Middle frontal gyrus (tissue), 1 donor: ENCODE measurements at regions not wholly inside any gene's neighbourhood (a gene's known extent, or its start where the extent isn't known, plus 50 kb on each side); places are given as distances from the start of the nearest gene placed in this dataset.

Experiments used
- DNase-seq: peaks from one replicate; pipeline ENCODE4 v3.0.0-alpha.2; 2015; ENCODE audit warnings: low spot score; ENCODE audit errors: extremely low spot score

DNA sequence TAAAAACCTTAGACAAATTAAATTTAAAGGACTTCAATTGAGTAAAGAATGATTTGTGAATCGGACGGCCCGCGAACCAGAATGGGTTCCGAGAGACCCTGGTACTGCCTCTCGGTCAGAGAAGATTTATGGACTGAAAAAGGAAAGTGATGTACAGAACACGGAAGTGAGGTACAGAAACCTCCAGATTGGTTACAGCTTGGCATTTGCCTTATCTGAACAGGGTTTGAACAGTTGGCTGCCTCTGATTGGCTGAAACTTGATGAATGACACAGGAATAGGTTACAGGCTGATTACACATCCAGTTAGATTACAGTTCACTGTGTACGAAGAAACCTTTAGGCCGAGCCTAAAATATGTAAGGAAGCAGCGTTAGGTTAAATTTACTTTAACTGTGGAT, 156.5 kb upstream of the EGFLAM start:
- no peak for DNase-seq

DNA sequence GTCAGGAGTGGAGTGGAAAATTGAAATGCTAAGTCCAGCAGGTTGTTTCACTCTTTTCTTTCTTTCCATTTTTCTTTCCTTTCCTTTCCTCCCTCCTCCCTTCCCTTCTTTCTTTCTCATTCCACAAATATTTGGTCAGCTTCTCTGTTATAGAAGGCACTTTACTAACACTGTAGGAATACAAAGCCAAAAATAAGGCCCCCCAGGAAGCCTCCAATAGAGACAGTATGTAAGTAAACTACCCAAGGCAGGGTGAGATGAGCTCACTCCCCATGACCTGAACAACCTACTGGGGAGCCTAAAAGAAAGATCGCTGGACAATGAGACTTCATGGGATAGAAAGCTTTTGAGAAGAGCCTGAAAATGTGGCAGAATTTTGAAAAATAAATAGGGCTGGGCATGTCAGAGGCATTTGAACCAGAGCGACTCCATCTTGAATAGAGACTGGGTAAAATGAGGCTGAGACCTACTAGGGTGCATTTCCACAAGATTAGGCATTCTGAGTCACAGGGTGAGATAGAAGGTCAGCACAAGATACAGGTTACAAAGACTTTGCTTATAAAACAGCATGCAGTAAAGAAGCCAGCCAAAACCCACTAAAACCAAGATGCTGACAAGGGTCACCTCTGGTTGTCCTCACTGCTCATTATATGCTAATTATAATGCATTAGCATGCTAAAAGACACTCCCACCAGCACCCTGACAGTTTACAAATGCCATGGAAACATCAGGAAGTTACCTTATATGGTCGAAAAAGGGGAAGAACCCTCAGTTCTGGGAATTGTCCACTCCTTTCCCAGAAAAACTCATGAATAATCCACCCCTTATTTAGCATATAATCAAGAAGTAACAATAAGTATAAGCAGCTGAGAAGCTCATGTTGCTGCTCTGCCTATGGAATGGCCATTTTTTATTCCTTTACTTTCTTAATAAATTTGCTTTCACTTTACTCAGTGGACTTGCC, 158.9 kb upstream of the EGFLAM start:
- DNase-seq = no peak

DNA sequence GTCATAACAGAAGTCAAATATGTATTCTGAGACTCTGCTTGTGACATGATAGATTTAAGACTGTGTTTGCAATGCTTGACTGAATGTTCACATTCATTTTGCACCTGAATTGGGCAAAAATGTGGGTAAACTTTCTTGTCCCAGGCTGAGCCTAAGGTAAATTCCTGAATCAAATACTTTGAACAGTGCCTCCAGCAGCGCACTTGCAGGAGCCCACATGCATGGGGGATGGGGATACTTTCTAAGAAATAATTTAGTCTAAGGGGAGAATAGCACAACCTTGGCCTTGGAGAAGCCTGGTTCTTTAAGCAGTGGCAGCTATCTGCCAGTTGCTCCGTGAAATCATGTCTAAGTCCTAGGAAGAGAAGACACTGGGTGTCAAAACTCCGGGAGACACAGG, 163.5 kb upstream of the EGFLAM start:
- DNase-seq = no peak

DNA sequence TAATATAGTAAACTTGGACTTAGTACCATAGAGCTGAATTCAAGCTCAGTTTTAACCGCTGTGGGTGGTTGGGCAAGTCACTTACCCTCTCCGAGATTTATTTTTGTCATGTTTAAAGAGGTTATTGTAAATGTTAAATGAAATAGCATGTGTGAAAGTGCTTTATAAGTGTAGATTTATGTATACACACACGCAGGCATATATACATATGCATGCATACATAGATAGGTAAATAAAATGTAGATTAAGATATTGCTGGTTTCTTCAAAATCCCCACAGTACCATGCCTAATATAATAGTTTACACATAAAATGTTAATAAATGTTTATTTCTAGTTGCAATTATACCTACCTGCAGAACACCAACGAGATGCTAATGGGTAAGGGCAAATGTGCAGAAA, 164.5 kb upstream of the EGFLAM start:
- DNase-seq = no peak

DNA sequence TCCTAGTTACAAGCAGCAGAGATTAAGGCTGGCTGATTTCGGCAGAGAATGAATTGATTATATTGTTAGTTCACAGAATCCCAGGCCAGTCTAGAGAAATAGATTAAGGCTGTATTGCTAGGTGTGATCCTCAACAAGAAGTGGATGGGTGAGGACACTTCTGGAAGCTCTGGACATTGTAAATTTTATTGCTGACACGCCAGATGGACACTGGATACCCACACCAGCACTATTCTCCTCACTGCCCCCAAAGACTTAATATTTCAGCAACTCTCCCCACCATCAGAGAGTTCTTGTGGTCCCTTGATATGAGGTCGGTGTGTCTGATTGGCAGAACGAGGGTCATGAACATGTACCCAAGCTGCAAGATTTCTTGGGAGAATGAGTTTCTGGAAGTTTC, 171.6 kb upstream of the EGFLAM start:
- no peak for DNase-seq

DNA sequence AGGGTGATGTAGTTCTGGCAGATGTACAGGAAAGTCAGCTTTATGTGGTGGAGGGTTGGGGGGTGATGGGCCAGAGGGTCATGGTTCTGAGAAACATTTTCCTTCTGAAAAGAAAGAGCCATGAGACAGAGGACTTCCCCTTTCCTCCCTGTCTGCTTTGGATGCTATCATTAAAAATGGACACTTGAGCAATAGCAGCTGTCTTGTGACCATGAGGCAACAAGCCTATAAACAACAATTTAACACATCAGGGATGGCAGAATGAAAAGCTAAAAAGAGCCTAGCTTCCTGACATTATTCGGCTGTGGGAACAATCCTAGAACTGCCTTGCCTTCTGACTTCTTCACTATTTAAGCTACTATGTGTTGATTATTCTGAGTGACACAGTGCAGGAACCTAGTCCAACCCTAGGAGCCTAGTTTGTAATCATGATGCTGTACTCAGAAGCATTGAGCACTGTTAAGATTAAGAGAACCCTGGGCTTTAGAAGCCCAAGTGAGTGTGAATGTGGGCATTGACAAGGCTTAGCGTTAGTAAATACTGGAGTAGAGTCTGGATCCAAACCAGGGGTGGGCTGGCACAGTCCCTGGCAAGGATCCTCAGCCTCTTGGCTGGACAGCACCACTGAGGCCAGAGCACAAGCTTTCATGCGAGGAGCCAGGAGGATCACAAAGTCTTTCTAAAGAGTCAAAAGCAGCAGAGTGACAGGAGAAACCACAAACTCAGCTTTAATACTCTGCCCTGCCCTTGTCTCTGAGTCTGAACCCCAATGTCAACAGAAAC, 178.5 kb upstream of the EGFLAM start:
- DNase-seq = no peak

DNA sequence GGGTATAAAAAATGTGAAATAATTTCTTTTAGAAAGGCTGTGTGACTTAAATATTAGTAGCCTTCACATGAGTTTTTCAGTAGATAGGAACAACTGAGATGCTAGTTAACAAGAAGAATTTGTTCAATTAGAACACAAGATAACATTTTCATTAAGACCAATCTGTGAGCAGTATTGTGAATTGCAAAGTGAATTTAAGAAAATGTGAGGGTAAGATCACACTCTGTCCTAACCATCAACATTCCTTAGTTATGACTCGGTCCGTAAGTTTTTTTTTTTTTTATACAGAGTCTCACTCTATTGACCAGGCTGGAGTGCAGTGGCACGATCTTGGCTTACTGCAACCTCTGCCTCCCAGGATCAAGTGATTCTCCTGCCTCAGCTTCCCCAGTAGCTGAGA, 180.2 kb upstream of the EGFLAM start:
- DNase-seq = no peak

DNA sequence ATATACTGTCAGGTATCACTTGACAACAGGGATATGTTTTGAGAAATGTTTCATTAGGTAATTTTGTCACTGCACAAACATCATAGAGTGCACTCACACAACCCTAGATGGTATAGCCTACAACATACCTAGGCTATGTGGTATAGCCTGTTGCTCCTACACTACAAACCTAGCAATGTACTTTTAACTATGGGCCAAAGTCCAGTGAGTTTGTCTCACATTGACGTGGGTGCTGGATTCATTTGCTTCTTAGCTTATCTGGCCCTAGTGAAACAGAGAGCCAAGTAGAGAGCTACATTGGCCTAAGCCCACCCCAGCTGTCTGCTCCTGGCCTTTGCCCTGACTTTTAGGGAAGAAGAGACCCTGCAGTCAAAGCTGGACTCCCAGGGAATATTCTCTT, 180.7 kb upstream of the EGFLAM start:
- DNase-seq = no peak

DNA sequence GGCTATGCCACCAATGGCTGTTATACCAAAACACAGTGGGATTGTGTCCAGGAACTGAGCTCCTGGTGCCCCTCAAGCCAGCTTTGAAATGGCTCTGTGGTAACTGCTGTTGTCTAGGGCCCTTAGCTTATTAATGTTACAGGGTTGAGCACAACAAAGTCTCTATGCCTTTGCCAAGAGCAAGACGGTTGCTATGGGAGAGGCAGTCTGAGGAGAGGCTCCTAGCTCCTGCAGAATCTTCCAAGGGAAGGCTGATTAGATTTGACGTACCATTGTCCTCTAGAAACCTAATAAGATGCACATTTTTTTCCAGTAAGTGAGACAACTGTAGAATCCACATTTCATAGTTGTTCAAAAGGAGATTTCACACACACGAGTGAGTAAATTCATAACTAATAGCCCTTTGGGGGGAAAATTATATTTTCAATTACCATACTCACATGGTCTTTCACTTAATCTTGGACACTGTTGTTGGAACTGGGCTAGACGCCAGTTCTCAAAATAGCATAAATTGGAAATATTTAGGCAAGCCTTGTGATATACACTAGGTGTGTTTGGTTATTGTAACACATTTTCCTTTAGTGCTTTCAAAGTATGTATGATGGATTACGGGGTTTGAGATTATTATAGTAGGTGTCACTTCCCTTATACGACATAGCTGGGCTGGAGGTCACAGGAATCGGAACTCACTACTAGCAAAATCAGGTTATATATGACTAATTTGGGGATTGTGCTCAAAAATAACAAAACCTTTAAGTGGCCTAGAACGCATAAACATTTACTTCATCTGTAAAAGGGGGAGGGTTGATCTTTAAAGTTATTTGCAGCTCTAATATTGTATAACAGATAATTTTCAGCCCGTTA, 186.3 kb upstream of the EGFLAM start:
- DNase-seq = no peak

DNA sequence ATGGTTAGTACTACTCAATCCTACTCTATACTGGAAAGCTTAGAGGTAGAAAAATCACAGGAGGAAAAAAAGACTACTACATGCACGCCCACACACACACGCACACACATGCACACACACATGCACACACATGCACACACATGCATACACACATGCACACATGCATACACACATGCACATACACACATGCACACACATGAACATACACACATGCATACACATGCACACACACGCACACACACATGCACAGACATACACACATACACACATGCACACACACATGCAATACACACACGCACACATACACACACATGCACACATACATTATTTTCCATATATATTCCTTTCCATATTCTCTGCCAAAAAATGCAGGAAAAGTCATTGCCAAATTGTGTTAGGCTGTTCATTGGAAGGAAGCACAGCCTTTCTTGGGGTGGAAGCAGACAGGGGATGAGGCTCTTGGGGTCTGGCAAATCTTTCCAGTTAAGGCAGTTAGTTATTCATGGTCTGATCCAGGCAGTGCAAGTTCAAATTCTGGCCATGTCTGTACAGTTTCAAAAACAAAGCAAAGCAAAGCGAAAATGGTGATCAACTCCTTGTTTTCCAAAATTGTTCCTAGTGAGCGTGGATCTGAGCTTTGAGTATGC, 187.9 kb upstream of the EGFLAM start:
- DNase-seq = no peak

DNA sequence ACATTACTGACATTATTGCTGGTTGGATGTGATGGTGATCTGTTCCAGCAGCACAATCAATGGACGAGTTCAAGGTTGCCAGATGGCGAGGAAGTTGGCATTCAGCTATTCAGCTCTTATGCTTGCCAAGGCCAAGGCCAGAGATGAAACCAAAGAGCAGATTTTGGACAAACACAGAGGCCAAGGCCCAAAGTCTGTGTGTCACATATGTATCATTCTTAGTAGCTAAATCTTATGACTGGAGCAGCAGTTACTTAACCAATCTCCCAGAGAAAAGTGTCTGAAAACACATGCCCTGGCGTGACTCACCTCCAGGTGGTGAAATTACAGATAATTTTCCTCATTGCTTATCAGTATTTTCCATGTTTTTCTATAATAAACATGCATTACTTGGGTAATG, 189.0 kb upstream of the EGFLAM start:
- DNase-seq = no peak

DNA sequence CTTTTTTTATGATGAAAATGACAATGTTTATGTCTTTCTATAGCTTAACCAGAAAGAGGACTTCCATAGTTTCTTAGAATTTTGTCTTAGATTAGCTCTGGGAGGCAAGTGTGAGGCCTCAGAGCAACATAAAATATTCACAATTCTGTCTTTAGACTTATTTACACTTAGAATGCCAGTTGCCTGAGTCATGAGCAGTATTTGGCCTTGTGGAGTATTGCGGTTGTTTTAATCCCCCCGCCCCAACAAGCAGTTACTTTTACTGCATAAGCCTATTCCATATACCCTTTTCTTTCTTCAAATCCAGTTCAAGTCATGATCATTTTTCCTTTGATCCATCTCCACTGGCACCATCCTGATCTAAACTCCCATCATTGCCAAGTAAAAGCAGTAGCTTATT, 198.0 kb upstream of the EGFLAM start:
- no peak for DNase-seq

DNA sequence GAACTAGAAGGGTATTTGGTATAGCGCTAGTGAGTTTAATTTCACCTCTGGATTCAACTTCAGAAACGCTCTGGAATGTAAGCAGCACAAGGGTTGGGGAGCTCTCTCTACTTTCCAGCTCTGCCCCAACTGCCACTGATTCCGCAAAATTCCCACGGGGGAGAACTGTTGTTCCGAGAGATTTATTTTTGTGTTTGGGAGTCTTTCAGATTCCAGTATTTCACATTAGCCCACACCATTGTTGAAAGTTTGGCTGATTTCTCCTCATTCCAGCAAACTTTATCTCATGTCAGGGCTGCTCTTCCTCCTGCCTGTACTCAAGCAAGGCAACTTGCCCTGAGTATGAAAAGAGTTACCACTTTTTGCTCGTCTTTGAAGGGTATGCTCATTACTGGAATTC, 198.5 kb upstream of the EGFLAM start:
- no peak for DNase-seq

DNA sequence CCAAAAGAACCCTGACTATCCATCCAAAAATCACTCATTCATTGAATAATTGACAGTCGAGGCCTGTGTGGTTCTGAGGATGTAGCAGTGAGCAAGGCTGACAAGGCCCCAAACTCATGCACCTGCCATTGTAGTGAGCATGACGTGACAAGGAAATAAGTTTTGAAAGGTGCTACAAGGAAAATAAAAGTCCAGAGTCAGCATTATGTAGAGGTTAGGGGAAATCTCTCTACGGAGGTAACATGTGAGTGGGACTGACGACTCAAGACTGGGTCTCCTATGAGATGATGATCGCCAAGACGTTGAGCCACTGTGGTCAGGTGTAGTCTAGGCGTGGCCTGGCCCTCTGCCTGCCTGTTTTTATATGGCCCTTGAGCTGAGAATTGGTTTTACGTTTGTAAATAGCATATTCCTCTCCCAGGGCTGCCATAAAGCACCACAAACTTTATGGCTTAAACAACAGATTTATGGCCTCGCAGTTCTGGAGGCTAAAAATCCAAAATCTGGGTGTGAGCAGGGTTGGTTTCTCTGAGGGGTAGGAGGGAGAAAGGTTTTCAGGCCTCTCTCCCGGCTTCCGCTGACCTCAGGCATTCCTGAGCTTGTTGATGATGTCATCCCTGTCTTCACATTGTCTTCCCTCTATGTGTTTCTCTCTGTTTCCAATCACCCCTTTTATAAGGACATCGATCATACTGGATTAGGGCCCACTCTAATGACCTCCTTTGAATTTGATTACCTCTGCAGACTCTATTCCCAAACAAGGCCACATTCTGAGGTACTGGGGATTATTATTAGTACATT, 206.4 kb upstream of the EGFLAM start:
- no peak for DNase-seq

DNA sequence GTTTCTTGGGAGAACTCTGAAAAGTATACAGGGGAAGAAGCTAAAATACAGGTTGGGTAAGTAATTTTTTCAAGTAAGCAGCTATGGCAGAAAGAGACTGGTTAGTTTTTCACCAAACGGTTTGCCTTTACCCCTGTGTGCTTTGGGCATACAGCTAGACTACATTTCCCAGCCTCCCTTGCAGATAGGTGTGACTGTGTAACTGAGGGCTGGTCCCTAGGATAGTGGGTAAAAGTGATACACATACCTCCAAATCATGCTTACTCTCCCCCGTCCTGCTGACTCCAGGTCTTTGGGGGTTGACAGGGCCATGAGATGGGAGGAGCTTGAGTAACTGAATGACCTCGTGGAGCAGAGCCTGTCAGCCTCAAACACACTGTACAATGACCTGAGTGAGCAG, 208.6 kb upstream of the GDNF start:
- no peak for DNase-seq

DNA sequence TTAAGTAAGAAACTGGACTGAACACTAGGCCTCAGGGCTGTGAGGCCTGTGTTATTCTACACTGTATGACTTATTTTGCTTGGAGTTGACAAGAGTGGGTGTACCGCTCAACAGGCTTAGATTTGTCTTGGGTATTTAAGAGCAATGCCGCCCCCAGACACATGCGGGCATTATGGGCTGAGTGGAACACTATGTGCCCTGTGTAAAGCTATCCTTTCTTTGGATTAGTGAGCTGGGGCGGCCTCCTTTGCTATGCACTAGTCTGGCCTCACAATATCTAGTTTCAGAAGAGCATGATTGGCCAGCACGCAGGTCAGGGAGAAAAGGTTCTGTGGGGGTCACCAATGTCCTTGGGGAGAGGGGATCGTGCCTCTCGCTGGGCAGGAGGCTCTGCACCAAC, 206.3 kb upstream of the GDNF start:
- DNase-seq = no peak

DNA sequence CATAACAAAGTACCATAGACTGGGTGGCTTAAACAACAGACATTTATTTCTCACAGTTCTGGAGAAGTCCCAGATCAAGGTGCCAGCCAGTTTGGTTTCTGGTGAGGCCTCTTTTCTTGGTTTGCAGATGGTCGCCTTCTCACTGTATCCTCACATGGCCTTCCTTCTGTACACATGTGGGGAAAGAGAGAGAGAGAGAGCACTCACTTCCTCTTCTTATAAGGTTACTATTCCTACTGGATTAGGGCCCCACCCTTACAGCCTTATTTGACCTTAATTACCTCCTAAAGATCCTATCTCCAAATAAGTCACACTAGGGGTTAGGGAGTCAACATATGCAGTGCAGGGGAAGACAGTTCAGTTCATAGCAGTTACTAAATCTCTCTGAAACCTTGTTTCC, 205.6 kb upstream of the GDNF start:
- no peak for DNase-seq

DNA sequence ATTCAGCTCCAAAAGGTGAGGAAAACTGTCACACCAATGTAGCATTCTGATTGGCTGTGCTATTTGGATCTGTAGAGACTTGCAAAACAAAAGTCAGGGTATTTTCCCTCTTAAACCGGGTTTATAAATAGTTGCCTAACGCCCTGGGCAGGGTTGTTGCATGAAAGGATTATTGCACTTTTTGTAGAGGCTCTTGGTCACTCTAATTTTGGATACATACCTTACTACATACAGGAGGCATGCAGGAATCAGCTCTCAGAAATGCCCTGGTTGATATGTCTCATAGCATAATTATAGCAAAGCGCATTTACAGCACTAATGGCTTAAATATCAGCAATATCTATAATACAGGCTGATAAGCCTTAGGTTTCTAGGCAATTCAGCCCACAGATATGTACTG, 200.0 kb upstream of the GDNF start:
- no peak for DNase-seq

DNA sequence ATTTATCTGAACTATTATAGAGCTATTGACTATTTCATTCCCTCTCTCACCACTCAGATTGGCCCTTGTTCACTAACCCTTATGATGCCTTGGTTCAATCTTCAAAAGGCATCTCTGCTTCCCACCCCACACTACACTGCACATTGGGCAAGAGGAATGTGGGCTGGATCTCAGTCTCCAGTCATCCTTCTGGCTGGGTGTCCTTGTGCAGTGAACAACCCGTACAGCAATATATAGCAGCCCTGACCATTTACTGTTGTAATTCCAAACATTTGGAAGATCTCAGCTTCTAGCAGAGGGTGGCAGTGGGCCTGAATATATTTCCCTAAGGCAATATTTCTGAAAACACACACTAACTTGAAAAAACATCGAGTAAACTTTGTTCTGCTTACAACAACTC, 199.2 kb upstream of the GDNF start:
- DNase-seq = no peak

DNA sequence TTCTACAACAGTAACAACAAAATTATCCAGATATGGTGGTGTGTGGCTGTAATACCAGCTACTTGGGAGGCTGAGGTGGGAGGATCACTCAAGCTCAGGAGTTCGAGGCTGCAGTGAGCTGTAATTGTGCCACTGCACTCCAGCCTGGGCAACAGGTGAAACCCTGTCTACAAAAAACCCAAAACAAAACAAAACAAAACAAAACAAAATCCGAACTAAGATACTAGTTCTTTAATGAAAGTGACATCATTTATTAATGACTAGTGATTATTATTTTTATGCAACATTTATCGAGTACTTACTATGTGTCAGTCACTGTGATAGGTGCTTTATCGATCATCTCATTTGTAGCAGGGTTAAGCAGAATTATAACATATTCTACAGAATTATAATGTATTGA, 196.9 kb upstream of the GDNF start:
- DNase-seq = no peak
